ENCODE measurements at regions not wholly inside any gene's neighbourhood (a gene's known extent, or its start where the extent isn't known, plus 50 kb on each side); places are given as distances from the start of the nearest gene placed in this dataset.

GRCh38 chr4:167779280-167779679 is 313.1 kb upstream of the ANXA10 start:
- in situ Hi-C loops (cut with HindIII; ENCODE audit: extremely low pct_ligation_motif_present, low pct_unique_long_range_greater_than_20kb) (no loop called here), intact Hi-C loops (cut with micrococcal nuclease; ENCODE audit: unreplicated experiment) (no loop called here)
- Histone ChIP-seq H3K4me3 (replicated peaks in 1 of 3; ENCODE audit: insufficient read depth in 1 of 3, low read depth in 2 of 3, low read length in 3 of 3) (no peak overlapping the region), H3K27me3 (ENCODE audit: control insufficient read depth in 1 of 2, insufficient read depth in 2 of 2, low read length in 2 of 2) (no peaks in the 10 kb centered on the region), H3K9me3 (ENCODE audit: low read length) (peaks cover 14% of the 10 kb centered on the region), H2AFZ (ENCODE audit: low read length) (no peak overlapping the region), H3K36me3 (replicated peaks in 1 of 2; ENCODE audit: control insufficient read depth in 1 of 2, insufficient read depth in 2 of 2, low read length in 2 of 2) (no peaks in the 10 kb centered on the region), H4K20me1 (ENCODE audit: insufficient read depth, low read length) (no peaks in the 10 kb centered on the region), H3K79me2 (ENCODE audit: insufficient read depth, low read length) (no peaks in the 10 kb centered on the region), H3K9ac (ENCODE audit: insufficient read depth, low read depth, low read length) (no peak overlapping the region), H3K27ac (ENCODE audit: extremely low read length, insufficient read depth, low read length) (no peak overlapping the region), H3K4me1 (ENCODE audit: insufficient read depth, low read length) (no peaks in the 10 kb centered on the region), H3K4me2 (ENCODE audit: low read depth, low read length) (no peak overlapping the region)
- FAIRE-seq (no peak), DNase-seq (ENCODE audit: low spot score) (no peak), ATAC-seq (no peak)
- CTCF ChIA-PET (ENCODE audit: low intra/inter-chr PET ratio, low total read pairs) = no interaction called here
- WGBS (ENCODE audit: low lambda C conversion rate) = 0% methylated on average over 5 of the region's 5 CpGs
- POLR2A ChIA-PET = no interaction called here
- TF ChIP-seq ZNF770 (CRISPR knock-in tag; IDR thresholded peaks at IDR 0.05) = no peak
- TF ChIP-seq, protein P1, sequence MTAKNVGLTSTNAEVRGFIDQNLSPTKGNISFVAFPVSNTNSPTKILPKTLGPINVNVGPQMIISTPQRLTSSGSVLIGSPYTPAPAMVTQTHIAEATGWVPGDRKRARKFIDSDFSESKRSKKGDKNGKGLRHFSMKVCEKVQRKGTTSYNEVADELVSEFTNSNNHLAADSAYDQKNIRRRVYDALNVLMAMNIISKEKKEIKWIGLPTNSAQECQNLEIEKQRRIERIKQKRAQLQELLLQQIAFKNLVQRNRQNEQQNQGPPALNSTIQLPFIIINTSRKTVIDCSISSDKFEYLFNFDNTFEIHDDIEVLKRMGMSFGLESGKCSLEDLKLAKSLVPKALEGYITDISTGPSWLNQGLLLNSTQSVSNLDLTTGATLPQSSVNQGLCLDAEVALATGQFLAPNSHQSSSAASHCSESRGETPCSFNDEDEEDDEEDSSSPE (CRISPR knock-in tag; IDR thresholded peaks at IDR 0.05) = no peak
- TF ChIP-seq ZNF44 (CRISPR knock-in tag; IDR thresholded peaks at IDR 0.05) = no peak
- TF ChIP-seq ZNF235 (CRISPR knock-in tag; IDR thresholded peaks at IDR 0.05; ENCODE audit: borderline replicate concordance) = no peak
- no TSS peak for BruUV-seq (replicated peaks)

GRCh38 chr4:167779864-167780263 is 312.5 kb upstream of the ANXA10 start:
- no peaks in the 10 kb centered on the region for H4K20me1 ChIP-seq (ENCODE audit: insufficient read depth, low read length)
- no peaks in the 10 kb centered on the region for H3K36me3 ChIP-seq (replicated peaks in 1 of 2; ENCODE audit: control insufficient read depth in 1 of 2, insufficient read depth in 2 of 2, low read length in 2 of 2)
- H3K9ac ChIP-seq (ENCODE audit: insufficient read depth, low read depth, low read length) = no peak overlapping the region
- ChIA-PET POLR2A (no interaction called here), CTCF (ENCODE audit: low intra/inter-chr PET ratio, low total read pairs) (no interaction called here)
- no peaks in the 10 kb centered on the region for H3K27me3 ChIP-seq (ENCODE audit: control insufficient read depth in 1 of 2, insufficient read depth in 2 of 2, low read length in 2 of 2)
- H3K9me3 ChIP-seq (ENCODE audit: low read length) = peaks cover 14% of the 10 kb centered on the region
- H3K79me2 ChIP-seq (ENCODE audit: insufficient read depth, low read length) = no peaks in the 10 kb centered on the region
- no peak overlapping the region for H3K4me3 ChIP-seq (replicated peaks in 1 of 3; ENCODE audit: insufficient read depth in 1 of 3, low read depth in 2 of 3, low read length in 3 of 3)
- ATAC-seq (no peak), DNase-seq (ENCODE audit: low spot score) (no peak), FAIRE-seq (no peak)
- no peak overlapping the region for H2AFZ ChIP-seq (ENCODE audit: low read length)
- no TSS peak for BruUV-seq (replicated peaks)
- no peaks in the 10 kb centered on the region for H3K4me1 ChIP-seq (ENCODE audit: insufficient read depth, low read length)
- no peak overlapping the region for H3K27ac ChIP-seq (ENCODE audit: extremely low read length, insufficient read depth, low read length)
- WGBS (ENCODE audit: low lambda C conversion rate) = 2% methylated on average over 5 of the region's 5 CpGs
- in situ Hi-C loops (cut with HindIII; ENCODE audit: extremely low pct_ligation_motif_present, low pct_unique_long_range_greater_than_20kb) (no loop called here), intact Hi-C loops (cut with micrococcal nuclease; ENCODE audit: unreplicated experiment) (no loop called here)
- H3K4me2 ChIP-seq (ENCODE audit: low read depth, low read length) = no peak overlapping the region
- TF ChIP-seq GPN1 (CRISPR knock-in tag; IDR thresholded peaks at IDR 0.05; ENCODE audit: borderline replicate concordance) (no peak), ELF4 (CRISPR knock-in tag; IDR thresholded peaks at IDR 0.05; ENCODE audit: borderline replicate concordance) (no peak), NFE2 (CRISPR knock-in tag; IDR thresholded peaks at IDR 0.05) (no peak), ZNF333 (CRISPR knock-in tag; IDR thresholded peaks at IDR 0.05; ENCODE audit: borderline replicate concordance) (no peak), CREBL2 (CRISPR knock-in tag; IDR thresholded peaks at IDR 0.05; ENCODE audit: borderline replicate concordance) (no peak), SPEN (CRISPR knock-in tag; IDR thresholded peaks at IDR 0.05; ENCODE audit: low read depth) (no peak), ATF7 (IDR thresholded peaks at IDR 0.05) (no peak), ATF7 (CRISPR knock-in tag; IDR thresholded peaks at IDR 0.05) (no peak), HNRNPH1 (optimal IDR thresholded peaks at IDR 0.05; ENCODE audit: low read depth, low read length) (no peak)
- TF ChIP-seq, protein P2, sequence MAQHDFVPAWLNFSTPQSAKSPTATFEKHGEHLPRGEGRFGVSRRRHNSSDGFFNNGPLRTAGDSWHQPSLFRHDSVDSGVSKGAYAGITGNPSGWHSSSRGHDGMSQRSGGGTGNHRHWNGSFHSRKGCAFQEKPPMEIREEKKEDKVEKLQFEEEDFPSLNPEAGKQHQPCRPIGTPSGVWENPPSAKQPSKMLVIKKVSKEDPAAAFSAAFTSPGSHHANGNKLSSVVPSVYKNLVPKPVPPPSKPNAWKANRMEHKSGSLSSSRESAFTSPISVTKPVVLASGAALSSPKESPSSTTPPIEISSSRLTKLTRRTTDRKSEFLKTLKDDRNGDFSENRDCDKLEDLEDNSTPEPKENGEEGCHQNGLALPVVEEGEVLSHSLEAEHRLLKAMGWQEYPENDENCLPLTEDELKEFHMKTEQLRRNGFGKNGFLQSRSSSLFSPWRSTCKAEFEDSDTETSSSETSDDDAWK (CRISPR knock-in tag; IDR thresholded peaks at IDR 0.05) = no peak

Data from HepG2 (cell line).